Naive B cell (primary cell): ENCODE measurements at regions not wholly inside any gene's neighbourhood (a gene's known extent, or its start where the extent isn't known, plus 50 kb on each side); places are given as distances from the start of the nearest gene placed in this dataset.
A peak's percentile ranks its signal among the peaks of the same experiment; 100 is the strongest.

Experiments
- ATAC-seq, 2 donors: fragments of 150-1000 bp; cut with Tn5 transposase; 2 replicates each; pipeline ENCODE4 v1.10.0; 2021; ENCODE audit warnings: low read depth in 2 of 2, mild to moderate bottlenecking in 2 of 2, moderate library complexity in 2 of 2
- DNase-seq: peaks from one replicate; pipeline ENCODE4 v3.0.0; 2022
- H3K27ac Mint-ChIP-seq, 6 donors: one replicate each; pipeline ENCODE4 v1.8.0; 2020 to 2022; ENCODE audit warnings: mild to moderate bottlenecking in 6 of 6, mixed read lengths in 6 of 6, moderate library complexity in 5 of 6, inconsistent platforms in 2 of 6
- H3K27me3 Mint-ChIP-seq, 3 donors: one replicate each; pipeline ENCODE4 v1.8.0; 2021 to 2022; ENCODE audit warnings: mixed read lengths in 3 of 3, mild to moderate bottlenecking in 1 of 3
- H3K36me3 Mint-ChIP-seq, 2 donors: one replicate each; pipeline ENCODE4 v1.8.0; 2020 to 2022; ENCODE audit warnings: mixed read lengths in 2 of 2, inconsistent platforms in 1 of 2, mild to moderate bottlenecking in 1 of 2
- H3K4me1 Mint-ChIP-seq, 3 donors: one replicate each; pipeline ENCODE4 v1.8.0; 2020 to 2022; ENCODE audit warnings: mixed read lengths in 3 of 3, inconsistent platforms in 1 of 3, mild to moderate bottlenecking in 1 of 3, moderate library complexity in 1 of 3
- H3K4me3 Mint-ChIP-seq, 8 donors: one replicate each; pipeline ENCODE4 v1.8.0; 2020 to 2022; ENCODE audit warnings: mild to moderate bottlenecking in 8 of 8, mixed read lengths in 8 of 8, moderate library complexity in 8 of 8, inconsistent platforms in 2 of 8
- H3K9me3 Mint-ChIP-seq, 7 donors: one replicate each; pipeline ENCODE4 v1.8.0; 2020 to 2022; ENCODE audit warnings: mixed read lengths in 7 of 7, mild to moderate bottlenecking in 5 of 7, inconsistent platforms in 2 of 7, moderate library complexity in 1 of 7

GRCh38 chr7:1286946-1287645 is 54.4 kb downstream of the UNCX start:
- DNase-seq (no peak), ATAC-seq (no peak)
- peaks cover 12 to 50% (median 14%) of the 10 kb centered on the region in 3 donors for H3K27me3 Mint-ChIP-seq
- H3K4me3 Mint-ChIP-seq: peak overlapping the region in 1 of 8 donors; percentile 63
- H3K36me3 Mint-ChIP-seq: no peaks in the 10 kb centered on the region
- H3K4me1 Mint-ChIP-seq: peaks cover 0 to 15% (median 7%) of the 10 kb centered on the region in 3 donors
- peaks cover 0 to 3% (median 0%) of the 10 kb centered on the region in 7 donors for H3K9me3 Mint-ChIP-seq
- no peak overlapping the region for H3K27ac Mint-ChIP-seq

- Mint-ChIP-seq H3K4me3 (no peak overlapping the region), H3K9me3 (peaks cover 0 to 3% (median 0%) of the 10 kb centered on the region in 7 donors), H3K27ac (no peak overlapping the region), H3K4me1 (peaks cover 0 to 15% (median 7%) of the 10 kb centered on the region in 3 donors), H3K27me3 (peaks cover 14 to 57% (median 18%) of the 10 kb centered on the region in 3 donors), H3K36me3 (no peaks in the 10 kb centered on the region)
- ATAC-seq: no peak
- DNase-seq: no peak
Observed at GRCh38 chr7:1287752-1288201, 55.1 kb downstream of the UNCX start.

- H3K36me3 Mint-ChIP-seq: no peaks in the 10 kb centered on the region
- no peak for DNase-seq
- H3K4me3 Mint-ChIP-seq: no peak overlapping the region
- H3K4me1 Mint-ChIP-seq: peaks cover 0 to 15% (median 7%) of the 10 kb centered on the region in 3 donors
- peaks cover 0 to 3% (median 0%) of the 10 kb centered on the region in 7 donors for H3K9me3 Mint-ChIP-seq
- ATAC-seq: no peak
- H3K27me3 Mint-ChIP-seq: peaks cover 14 to 64% (median 26%) of the 10 kb centered on the region in 3 donors
- no peak overlapping the region for H3K27ac Mint-ChIP-seq
Observed at GRCh38 chr7:1288390-1288995, 55.8 kb downstream of the UNCX start.

- H3K4me1 Mint-ChIP-seq: peaks cover 0 to 15% (median 7%) of the 10 kb centered on the region in 3 donors
- H3K4me3 Mint-ChIP-seq: peak overlapping the region in 2 of 8 donors; percentile 39 to 74
- peaks cover 14 to 65% (median 27%) of the 10 kb centered on the region in 3 donors for H3K27me3 Mint-ChIP-seq
- H3K36me3 Mint-ChIP-seq: no peaks in the 10 kb centered on the region
- DNase-seq (no peak), ATAC-seq (no peak)
- H3K9me3 Mint-ChIP-seq: peaks cover 0 to 3% (median 0%) of the 10 kb centered on the region in 7 donors
- H3K27ac Mint-ChIP-seq: no peak overlapping the region
Observed at GRCh38 chr7:1288996-1289551, 56.4 kb downstream of the UNCX start.

GRCh38 chr7:1289666-1290025 is 57.0 kb downstream of the UNCX start:
- H3K27ac Mint-ChIP-seq: no peak overlapping the region
- H3K36me3 Mint-ChIP-seq: no peaks in the 10 kb centered on the region
- H3K27me3 Mint-ChIP-seq: peaks cover 14 to 65% (median 27%) of the 10 kb centered on the region in 3 donors
- no peak for DNase-seq
- ATAC-seq: no peak
- peaks cover 0 to 15% (median 7%) of the 10 kb centered on the region in 3 donors for H3K4me1 Mint-ChIP-seq
- H3K4me3 Mint-ChIP-seq: peak overlapping the region in 7 of 8 donors; percentile 73 to 86 (median 78)
- H3K9me3 Mint-ChIP-seq: peaks cover 0 to 3% (median 0%) of the 10 kb centered on the region in 7 donors

GRCh38 chr7:1290026-1290678 is 57.5 kb downstream of the UNCX start:
- DNase-seq (no peak), ATAC-seq (peak; percentile 41 to 53)
- Mint-ChIP-seq H3K4me3 (peak overlapping the region; percentile 54 to 86 (median 76)), H3K27me3 (peaks cover 14 to 65% (median 27%) of the 10 kb centered on the region in 3 donors), H3K9me3 (peaks cover 0 to 3% (median 0%) of the 10 kb centered on the region in 7 donors), H3K4me1 (peaks cover 0 to 15% (median 7%) of the 10 kb centered on the region in 3 donors), H3K27ac (peak overlapping the region in 1 of 6 donors; percentile 63), H3K36me3 (no peaks in the 10 kb centered on the region)

GRCh38 chr7:1290679-1291356 is 58.1 kb downstream of the UNCX start:
- H3K27ac Mint-ChIP-seq: no peak overlapping the region
- no peaks in the 10 kb centered on the region for H3K36me3 Mint-ChIP-seq
- H3K27me3 Mint-ChIP-seq: peaks cover 14 to 65% (median 27%) of the 10 kb centered on the region in 3 donors
- peaks cover 0 to 3% (median 0%) of the 10 kb centered on the region in 7 donors for H3K9me3 Mint-ChIP-seq
- H3K4me1 Mint-ChIP-seq: peaks cover 0 to 15% (median 7%) of the 10 kb centered on the region in 3 donors
- DNase-seq (no peak), ATAC-seq (peak; percentile 13 to 18)
- H3K4me3 Mint-ChIP-seq: peak overlapping the region; percentile 52 to 89 (median 80)

GRCh38 chr7:1291357-1291689 is 58.7 kb downstream of the UNCX start:
- Mint-ChIP-seq H3K27me3 (peaks cover 14 to 65% (median 27%) of the 10 kb centered on the region in 3 donors), H3K36me3 (no peaks in the 10 kb centered on the region), H3K27ac (no peak overlapping the region)

GRCh38 chr7:1291845-1292765 is 59.4 kb downstream of the UNCX start:
- Mint-ChIP-seq H3K4me3 (peak overlapping the region in 3 of 8 donors; percentile 5 to 74 (median 22)), H3K27me3 (peaks cover 14 to 66% (median 27%) of the 10 kb centered on the region in 3 donors), H3K27ac (no peak overlapping the region), H3K36me3 (no peaks in the 10 kb centered on the region), H3K4me1 (peaks cover 0 to 15% (median 7%) of the 10 kb centered on the region in 3 donors), H3K9me3 (peaks cover 0 to 3% (median 0%) of the 10 kb centered on the region in 7 donors)
- no peak for ATAC-seq
- no peak for DNase-seq

More at GRCh38 chr7:1291357-1291689, 58.7 kb downstream of the UNCX start:
- Mint-ChIP-seq H3K9me3 (peaks cover 0 to 3% (median 0%) of the 10 kb centered on the region in 7 donors), H3K4me1 (peaks cover 0 to 15% (median 7%) of the 10 kb centered on the region in 3 donors), H3K4me3 (peak overlapping the region in 6 of 8 donors; percentile 43 to 89 (median 66))
- ATAC-seq (no peak), DNase-seq (no peak)

- Mint-ChIP-seq H3K36me3 (no peaks in the 10 kb centered on the region), H3K9me3 (peaks cover 0 to 3% (median 0%) of the 10 kb centered on the region in 7 donors), H3K4me3 (peak overlapping the region in 1 of 8 donors; percentile 29), H3K27me3 (peaks cover 19 to 64% (median 35%) of the 10 kb centered on the region in 3 donors), H3K27ac (peak overlapping the region in 1 of 6 donors; percentile 53), H3K4me1 (peaks cover 0 to 15% (median 7%) of the 10 kb centered on the region in 3 donors)
- DNase-seq (no peak), ATAC-seq (no peak)
Observed at GRCh38 chr7:1292972-1293830, 60.5 kb downstream of the UNCX start.

- ATAC-seq (no peak), DNase-seq (no peak)
- H3K4me1 Mint-ChIP-seq: peaks cover 0 to 15% (median 7%) of the 10 kb centered on the region in 3 donors
- no peak overlapping the region for H3K27ac Mint-ChIP-seq
- H3K4me3 Mint-ChIP-seq: no peak overlapping the region
- H3K9me3 Mint-ChIP-seq: peaks cover 0 to 3% (median 0%) of the 10 kb centered on the region in 7 donors
- H3K27me3 Mint-ChIP-seq: peaks cover 19 to 62% (median 35%) of the 10 kb centered on the region in 3 donors
- no peaks in the 10 kb centered on the region for H3K36me3 Mint-ChIP-seq
Observed at GRCh38 chr7:1293950-1294411, 61.3 kb downstream of the UNCX start.
